ENCODE measurements at regions not wholly inside any gene's neighbourhood (a gene's known extent, or its start where the extent isn't known, plus 50 kb on each side); places are given as distances from the start of the nearest gene placed in this dataset.

- FAIRE-seq, result no peak
- H3K9me3 ChIP-seq (ENCODE audit: insufficient read depth in 2 of 2, low read depth in 1 of 2, low read length in 1 of 2), result 0 out of 4 replicates have a peak, but pooled peaks cover 2 to 3% of the 10 kb centered on the region in 2 experiments
- H2BK15ac ChIP-seq (ENCODE audit: low read length), result no peak overlapping the region
- H3K4ac ChIP-seq (replicated peaks; ENCODE audit: insufficient read length, low read depth, low read length), result no peak overlapping the region
- H3K23ac ChIP-seq (ENCODE audit: insufficient read length), result no peak overlapping the region
- no peaks in the 10 kb centered on the region for H4K20me1 ChIP-seq (replicated peaks in 1 of 2; ENCODE audit: control insufficient read depth in 1 of 2, insufficient read depth in 2 of 2, low read length in 2 of 2)
- H2BK5ac ChIP-seq (ENCODE audit: low read depth, low read length), result no peak overlapping the region
- H3K36me3 ChIP-seq (ENCODE audit: control insufficient read depth in 2 of 4, insufficient read depth in 4 of 4, low read length in 3 of 4), result no peaks in the 10 kb centered on the region
- H3K4me3 ChIP-seq (ENCODE audit: extremely low read depth in 1 of 4, insufficient read depth in 2 of 4, low read depth in 3 of 4, low read length in 4 of 4), result no peak overlapping the region
- no peak overlapping the region for H4K91ac ChIP-seq (replicated peaks; ENCODE audit: insufficient read length, low read length)
- no peak for DNase-seq (ENCODE audit: low read depth in 1 of 2, low spot score in 2 of 2)
- H3K14ac ChIP-seq (ENCODE audit: insufficient read length), result no peak overlapping the region
- H3K23me2 ChIP-seq (ENCODE audit: low read depth, low read length), result no peaks in the 10 kb centered on the region
- H2AK5ac ChIP-seq (ENCODE audit: low read depth, low read length), result no peak overlapping the region
- peaks cover 0 to 3% (median 1%) of the 10 kb centered on the region in 4 experiments; a peak in 1 of 7 replicates for H3K4me1 ChIP-seq (replicated peaks in 1 of 4; ENCODE audit: control insufficient read depth in 3 of 4, insufficient read depth in 4 of 4, low read length in 3 of 4)
- no peak overlapping the region for H3K9ac ChIP-seq (replicated peaks in 1 of 4; ENCODE audit: extremely low read depth in 1 of 4, low read depth in 3 of 4, low read length in 3 of 4)
- H3K18ac ChIP-seq (ENCODE audit: extremely low read depth, low read length), result no peak overlapping the region
- H4K8ac ChIP-seq (ENCODE audit: extremely low read depth, insufficient read depth, low read length), result no peak overlapping the region
- no peak overlapping the region for H3K27ac ChIP-seq (ENCODE audit: low read depth, low read length)
- H2BK120ac ChIP-seq (replicated peaks; ENCODE audit: low read depth, low read length), result no peak overlapping the region
- no peak overlapping the region for H3K56ac ChIP-seq (replicated peaks; ENCODE audit: insufficient read length, low read depth, low read length)
- no peak overlapping the region for H2BK20ac ChIP-seq (ENCODE audit: low read length)
- no peaks in the 10 kb centered on the region for H3K27me3 ChIP-seq (replicated peaks in 1 of 4; ENCODE audit: control insufficient read depth in 3 of 4, extremely low read depth in 1 of 4, insufficient read depth in 3 of 4, low read length in 3 of 4)
- ChIA-PET CTCF (ENCODE audit: partially characterized antibody) (interaction anchor here (1.6 kb wide), 1 partner anchor 9 kb away, joined by 5 read pairs; no protein-coding TSS in a partner anchor), POLR2A (ENCODE audit: partially characterized antibody) (no interaction called here)
- 93% methylated on average over 7 of the region's 7 CpGs; no CpG with 5 or more reads in 1 of the 2 experiments for WGBS, 2 experiments (ENCODE audit: extremely low coverage in 1 of 2, insufficient coverage in 1 of 2, insufficient read length in 1 of 2, insufficient replicate concordance in 2 of 2, low coverage in 1 of 2, low lambda C conversion rate in 2 of 2, missing lambda C conversion rate in 1 of 2)
- no peaks in the 10 kb centered on the region for H3K79me1 ChIP-seq (ENCODE audit: low read depth, low read length)
- no peak overlapping the region for H2AFZ ChIP-seq (ENCODE audit: low read length)
- no peak overlapping the region for H2BK12ac ChIP-seq (ENCODE audit: low read depth, low read length)
- H3K4me2 ChIP-seq (ENCODE audit: insufficient read depth in 1 of 2, low read depth in 2 of 2, low read length in 2 of 2), result no peak overlapping the region
- H3K79me2 ChIP-seq (ENCODE audit: control insufficient read depth in 1 of 2, insufficient read depth in 2 of 2, low read length in 2 of 2), result no peaks in the 10 kb centered on the region
- H4K5ac ChIP-seq (ENCODE audit: insufficient read length, low read depth, low read length), result no peak overlapping the region
- no peak for TF ChIP-seq TAF7 (optimal IDR thresholded peaks at IDR 0.05; ENCODE audit: borderline replicate concordance, low read depth, low read length)
- no peak for TF ChIP-seq YY1 (IDR thresholded peaks at IDR 0.05; ENCODE audit: low read depth, low read length)
- TF ChIP-seq NANOG (IDR thresholded peaks at IDR 0.05; ENCODE audit: insufficient read depth, low read depth, low read length, poor library complexity, severe bottlenecking), result no peak
- TF ChIP-seq EZH2 (IDR thresholded peaks at IDR 0.05; ENCODE audit: low read depth, low read length, severe bottlenecking), result no peak
- no peak for TF ChIP-seq TEAD4 (IDR thresholded peaks at IDR 0.05; ENCODE audit: low read depth, low read length)
- no peak for TF ChIP-seq SRF (IDR thresholded peaks at IDR 0.05; ENCODE audit: low read depth, low read length)
- no peak for TF ChIP-seq SIN3A (conservative IDR thresholded peaks at IDR 0.05 in 1 of 2, IDR thresholded peaks at IDR 0.05 in 1 of 2; ENCODE audit: low read depth in 1 of 2, low read length in 2 of 2)
- TF ChIP-seq ZNF274 (IDR thresholded peaks at IDR 0.05; ENCODE audit: borderline replicate concordance, extremely low read depth, low read length), result no peak
- TF ChIP-seq GTF2F1 (IDR thresholded peaks at IDR 0.05; ENCODE audit: borderline replicate concordance, low read depth, low read length), result no peak
- no peak for TF ChIP-seq BACH1 (IDR thresholded peaks at IDR 0.05; ENCODE audit: low read length)
- no peak for TF ChIP-seq SUZ12 (IDR thresholded peaks at IDR 0.05; ENCODE audit: low read length)
- no peak for TF ChIP-seq CBX5 (IDR thresholded peaks at IDR 0.05; ENCODE audit: low read depth, low read length)
These were observed 973.6 kb upstream of the TENM4 start for GRCh38 chr11:80414181-80415165.

Data from H1 (cell line).